DMS153 treated with DMSO at 0.1 percent for 48 hours (cell line): ENCODE measurements at regions not wholly inside any gene's neighbourhood (a gene's known extent, or its start where the extent isn't known, plus 50 kb on each side); places are given as distances from the start of the nearest gene placed in this dataset.
A peak's percentile ranks its signal among the peaks of the same experiment; 100 is the strongest.

Experiments
- DNase-seq: peaks from one replicate; lab custom pipeline; 2025; ENCODE audit not compliant: unreplicated experiment; lab: John Stamatoyannopoulos, UW

DNA sequence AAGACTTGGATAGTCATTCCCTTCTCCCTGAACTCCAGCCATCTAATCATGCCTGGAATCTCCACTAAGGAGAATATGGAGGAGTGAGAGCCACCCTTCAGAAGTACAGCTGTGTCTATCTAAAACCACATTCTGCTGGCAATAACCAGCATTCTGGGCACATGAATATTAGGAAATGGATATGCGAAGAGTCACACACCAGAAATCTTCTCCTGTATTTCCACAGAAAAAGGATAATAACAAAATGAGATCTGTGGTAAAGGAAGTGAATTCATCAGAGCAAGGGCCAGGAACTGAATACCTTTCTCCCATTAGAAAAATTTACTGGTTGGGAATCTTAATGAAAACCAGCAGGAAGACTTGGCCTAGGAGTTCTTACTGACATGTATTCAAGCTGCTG, 218.8 kb downstream of the SCG2 start:
- no peak for DNase-seq

DNA sequence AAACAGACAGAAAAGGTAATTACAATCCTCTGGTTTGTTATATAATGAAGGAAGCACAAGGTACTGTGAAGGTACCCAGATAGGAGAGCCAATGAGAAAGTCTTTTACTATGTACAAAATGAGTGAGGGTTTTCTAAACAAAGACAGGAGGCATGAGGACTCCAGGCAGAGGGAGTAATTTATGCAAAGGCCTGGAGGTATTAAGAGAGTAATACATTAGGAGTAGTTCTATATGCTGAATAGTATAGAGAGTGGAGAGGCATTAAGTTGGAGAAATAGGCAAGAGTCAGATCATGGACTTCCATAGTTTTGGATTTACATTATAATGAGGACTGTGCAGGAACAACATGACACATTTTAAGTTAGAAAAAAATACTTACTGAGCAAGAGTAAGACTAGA, 216.0 kb downstream of the SCG2 start:
- no peak for DNase-seq

DNA sequence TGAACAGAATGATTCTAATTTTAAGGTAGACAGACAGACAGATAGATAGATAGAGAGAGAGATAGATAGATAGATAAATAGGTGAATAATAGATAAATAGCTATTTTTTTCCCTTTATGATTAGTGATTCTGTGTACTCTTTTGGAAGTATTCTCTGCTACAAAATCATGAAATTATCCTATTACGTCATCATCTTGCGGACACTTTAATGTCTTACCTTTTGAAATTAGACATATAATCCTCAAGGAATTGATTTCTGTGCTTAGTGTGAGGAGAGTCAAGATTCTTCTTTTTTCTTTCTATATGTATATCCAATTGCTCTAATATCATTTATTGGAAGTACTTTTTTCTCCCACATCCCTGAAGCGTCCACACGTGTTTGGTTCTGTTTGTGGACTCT, 215.2 kb downstream of the SCG2 start:
- DNase-seq = no peak

DNA sequence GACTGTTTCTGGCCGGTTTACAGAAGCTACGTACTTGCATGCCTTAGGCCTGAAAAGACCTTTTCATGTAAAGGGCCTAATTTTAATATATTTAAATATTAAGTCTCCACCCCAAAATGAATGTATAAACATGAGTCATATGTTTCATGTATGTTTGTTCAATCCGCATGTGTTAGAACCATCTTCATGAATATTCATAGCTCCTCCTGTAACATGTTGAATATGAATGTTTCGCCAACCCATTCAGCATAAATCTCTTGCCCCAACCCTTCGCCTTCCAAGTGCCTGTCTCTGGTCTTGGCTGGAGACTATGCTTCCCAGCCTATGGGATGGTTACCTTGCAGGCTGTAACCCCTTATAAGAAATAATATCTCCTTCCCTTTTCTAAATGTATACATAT, 212.5 kb downstream of the SCG2 start:
- no peak for DNase-seq

DNA sequence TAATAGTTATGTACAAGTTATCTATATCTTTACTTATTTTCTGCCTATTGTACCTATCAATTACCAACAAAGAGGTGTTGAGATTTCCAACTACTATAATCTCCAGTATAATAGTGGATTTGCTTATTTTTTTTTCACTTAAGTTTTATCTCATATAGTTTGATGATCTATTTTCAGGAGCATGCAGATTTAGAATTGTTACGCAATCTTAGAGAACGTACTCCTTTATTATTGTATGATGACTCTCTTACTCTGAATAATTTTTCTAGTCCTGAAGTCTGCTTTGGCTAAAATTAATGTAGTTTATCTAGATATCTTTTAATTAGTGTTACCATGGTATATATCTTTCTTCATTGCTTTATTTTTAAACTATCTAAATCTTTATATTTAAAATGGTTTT, 205.2 kb downstream of the SCG2 start:
- DNase-seq = no peak

DNA sequence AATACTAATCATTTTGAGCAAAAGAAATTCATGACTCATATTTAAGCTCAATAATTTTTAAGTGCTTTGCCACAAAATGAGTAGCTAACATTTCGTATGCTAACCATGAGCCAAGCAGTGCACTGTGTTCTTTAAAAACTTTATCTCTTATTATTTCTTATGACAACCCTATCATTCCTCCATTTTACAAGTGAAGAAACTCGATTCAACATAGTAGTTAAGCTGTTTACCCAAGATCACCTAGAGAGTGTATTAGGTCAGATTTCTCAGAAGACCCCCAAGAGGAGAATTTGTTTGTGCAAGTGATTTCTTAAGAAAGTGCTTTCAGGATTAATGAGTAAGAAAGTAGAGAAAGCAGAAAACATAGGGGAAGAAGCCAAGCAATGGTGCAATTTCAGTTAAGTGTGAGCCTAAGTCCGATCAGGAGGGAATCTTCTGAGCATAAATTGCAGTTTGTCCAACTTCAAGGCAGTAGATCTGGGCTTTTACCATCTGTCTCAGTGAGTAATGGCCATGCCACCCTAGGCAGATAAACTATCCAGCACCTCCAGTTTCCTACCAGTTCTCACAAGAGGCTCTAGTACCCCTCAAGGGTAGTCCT, 202.7 kb downstream of the SCG2 start:
- no peak for DNase-seq

DNA sequence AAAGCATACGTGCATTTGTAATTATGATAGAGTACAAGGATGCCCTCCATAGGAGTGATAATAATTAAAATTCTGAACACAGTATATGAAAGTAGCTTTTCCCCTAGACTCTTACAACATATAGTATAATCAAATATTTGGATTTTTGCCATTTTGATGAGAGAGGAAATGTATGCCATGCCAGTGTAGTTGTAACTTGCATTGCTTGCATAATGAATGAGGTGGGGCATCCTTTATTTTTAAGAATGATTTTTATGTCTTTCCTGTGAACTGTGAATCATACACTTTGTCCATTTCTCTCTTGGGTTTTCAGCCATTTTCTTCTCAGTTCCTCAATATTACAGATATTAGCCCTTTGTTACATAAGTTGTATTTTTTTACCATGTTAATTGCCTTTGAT, 197.5 kb downstream of the SCG2 start:
- DNase-seq = no peak

DNA sequence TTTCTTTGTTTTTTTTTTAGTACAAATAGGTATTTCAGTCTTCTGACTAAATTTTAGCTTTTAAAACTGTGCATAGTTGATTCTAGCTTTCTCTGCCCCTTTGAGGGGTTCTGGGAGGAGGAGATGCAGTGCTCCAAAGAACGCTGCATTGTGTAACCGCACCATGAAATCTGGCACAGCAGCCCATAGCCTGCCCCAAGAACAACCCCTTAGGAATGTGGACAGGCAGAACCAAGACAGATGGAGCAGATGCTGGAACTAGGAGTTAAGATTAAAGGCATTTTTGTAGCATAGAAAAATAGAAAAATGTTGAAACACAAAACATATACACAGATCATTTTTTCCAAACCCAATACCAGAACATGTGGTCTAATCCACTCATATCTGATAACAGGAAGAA, 187.5 kb downstream of the SCG2 start:
- DNase-seq = no peak

DNA sequence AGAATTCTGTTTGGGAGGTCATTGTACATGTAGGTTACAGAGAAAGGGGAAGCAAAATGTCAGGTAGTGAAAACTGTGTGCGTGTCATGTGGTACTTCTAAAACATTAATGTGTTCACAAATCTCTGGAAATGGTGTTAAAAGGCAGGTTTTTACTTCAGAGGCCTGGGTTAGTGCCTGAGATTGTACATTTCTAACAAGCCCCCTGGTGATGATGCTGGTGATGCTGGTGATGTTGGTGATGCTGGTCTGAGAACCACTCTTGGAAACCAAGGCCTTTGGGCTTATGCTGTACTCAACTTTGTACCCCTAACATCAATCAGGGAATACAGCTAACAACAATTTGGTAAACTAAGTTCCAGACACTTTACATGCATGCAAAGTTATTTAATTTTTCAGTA, 187.1 kb downstream of the SCG2 start:
- DNase-seq = no peak

DNA sequence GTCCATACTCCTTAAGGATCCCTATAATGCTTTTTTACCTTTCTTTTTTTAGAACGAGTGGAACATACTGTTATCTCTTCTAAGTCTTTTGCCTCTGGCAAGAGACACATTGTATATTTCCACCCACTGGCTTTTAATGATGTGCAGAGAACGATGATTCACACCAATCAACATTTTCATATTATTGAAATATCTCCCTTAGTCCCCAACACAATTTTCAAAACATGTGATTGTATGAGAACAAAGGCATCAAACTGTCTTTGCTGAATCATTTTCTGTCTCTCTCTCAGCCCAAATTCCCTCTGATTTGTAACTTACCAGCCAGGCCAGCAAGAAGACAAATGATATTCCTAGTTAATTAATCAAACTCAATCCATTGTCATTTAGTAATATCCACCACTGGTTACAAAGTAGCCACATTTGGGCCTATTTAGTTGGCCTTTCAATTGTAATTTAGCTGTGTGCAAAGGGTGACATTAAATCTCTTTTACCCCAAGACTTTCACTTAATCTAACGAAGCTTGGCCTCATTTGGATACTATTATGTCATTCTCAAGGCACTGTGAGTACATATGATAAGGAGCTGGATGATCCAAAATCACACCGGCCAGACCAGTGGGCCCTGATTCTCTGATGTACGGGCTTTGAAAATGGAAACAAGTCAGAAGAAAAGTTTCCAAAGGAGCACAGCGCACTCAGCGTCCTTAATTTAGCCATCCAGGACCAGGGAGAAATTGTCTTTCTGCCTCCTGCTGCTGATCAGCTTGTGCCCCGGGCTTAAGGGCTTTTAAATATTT, 185.1 kb downstream of the SCG2 start:
- DNase-seq = no peak

DNA sequence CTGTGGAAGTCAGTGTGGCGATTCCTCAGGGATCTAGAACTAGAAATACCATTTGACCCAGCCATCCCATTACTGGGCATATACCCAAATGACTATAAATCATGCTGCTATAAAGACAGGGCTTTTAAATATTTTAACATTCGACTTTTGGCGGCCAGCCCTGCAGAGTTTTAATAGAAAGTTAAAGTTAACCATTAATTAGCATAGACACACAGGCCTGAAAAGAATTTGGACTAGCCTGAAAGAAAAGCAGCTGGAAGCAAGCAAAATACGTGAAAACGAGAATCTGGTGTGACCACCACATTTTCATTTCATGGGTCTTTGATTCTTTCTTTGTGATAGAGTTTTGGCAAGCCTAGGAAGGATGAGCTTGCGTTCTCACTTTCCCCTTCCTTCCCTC, 184.0 kb downstream of the SCG2 start:
- no peak for DNase-seq

DNA sequence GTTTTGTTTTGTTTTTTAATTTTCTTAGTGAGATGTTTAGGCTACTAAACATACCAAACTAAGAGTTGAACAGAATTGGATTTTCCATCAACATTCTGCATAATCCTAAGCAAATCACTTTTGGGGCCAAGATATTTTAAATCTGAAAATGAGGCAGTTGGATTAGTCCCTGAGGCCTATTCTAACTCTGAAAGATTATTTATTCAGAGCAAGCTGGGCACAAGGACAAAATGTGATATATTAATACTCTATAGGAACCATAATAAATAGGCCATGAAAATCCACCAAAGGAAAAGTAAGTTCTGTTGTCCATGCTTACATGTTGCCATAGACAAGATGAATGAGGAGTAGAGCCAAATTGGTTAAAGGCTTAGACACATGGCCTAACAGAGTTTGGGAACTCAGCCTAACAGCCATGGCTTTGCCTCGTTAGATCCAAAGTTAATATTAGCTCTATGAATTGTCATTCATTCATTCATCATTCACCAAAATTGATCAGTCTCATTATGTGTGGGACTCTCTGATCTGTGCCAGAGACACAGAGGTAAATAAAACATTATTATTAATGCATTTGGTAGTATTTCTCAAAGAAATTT, 183.5 kb downstream of the SCG2 start:
- no peak for DNase-seq

DNA sequence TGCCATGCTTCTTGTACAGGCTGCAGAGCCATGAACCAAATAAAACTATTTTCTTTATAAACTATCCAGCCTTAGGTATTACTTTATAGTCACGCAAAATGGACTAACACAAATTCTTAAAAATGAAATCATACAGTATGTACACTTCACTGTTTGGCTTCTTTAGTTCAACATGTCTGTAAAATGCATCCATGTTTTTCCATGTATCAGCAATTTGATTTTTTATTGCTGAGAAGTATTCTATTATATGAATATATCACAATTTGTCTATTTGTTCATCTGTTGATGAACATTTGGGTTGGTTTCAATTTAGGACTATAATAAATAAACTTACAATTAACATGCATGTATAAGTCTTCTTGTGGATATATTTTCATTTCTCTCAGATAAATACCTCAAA, 182.1 kb downstream of the SCG2 start:
- no peak for DNase-seq

DNA sequence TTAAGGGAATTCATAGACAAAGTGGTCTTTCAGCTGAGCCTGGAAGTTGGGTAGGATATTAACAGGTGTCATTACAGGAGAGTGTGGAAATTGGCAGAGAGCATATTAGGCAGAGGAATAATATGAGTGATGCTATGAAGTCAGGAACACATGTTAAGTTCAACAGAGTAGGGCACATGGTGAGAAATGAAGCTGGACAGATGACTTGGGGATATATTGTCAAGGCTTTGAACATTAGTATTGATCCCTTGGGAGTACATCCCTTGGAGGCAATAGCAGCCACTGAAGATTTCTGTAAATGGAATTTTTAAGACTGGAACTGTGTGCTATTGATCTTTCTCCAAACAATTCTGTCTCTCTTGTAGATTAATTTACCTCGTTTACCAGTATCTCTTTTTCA, 170.7 kb downstream of the SCG2 start:
- no peak for DNase-seq

DNA sequence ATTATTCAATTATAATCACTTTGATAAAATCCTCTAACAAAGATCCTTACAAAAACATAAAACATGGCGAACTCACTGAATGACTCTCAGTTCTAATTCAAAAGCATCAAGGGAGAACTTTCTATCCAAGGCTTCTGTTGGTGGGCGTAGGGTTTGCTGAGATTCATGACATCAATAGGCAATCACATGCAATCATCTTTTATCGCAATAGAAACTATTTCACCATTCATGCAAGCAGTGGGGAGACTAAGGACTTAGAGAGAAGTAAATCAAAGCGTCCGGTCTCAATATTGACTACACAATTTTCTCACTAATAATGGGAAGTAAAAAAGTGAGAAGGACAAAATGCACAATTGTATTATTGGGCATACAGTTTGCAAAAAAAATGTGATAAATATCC, 168.7 kb downstream of the SCG2 start:
- no peak for DNase-seq

DNA sequence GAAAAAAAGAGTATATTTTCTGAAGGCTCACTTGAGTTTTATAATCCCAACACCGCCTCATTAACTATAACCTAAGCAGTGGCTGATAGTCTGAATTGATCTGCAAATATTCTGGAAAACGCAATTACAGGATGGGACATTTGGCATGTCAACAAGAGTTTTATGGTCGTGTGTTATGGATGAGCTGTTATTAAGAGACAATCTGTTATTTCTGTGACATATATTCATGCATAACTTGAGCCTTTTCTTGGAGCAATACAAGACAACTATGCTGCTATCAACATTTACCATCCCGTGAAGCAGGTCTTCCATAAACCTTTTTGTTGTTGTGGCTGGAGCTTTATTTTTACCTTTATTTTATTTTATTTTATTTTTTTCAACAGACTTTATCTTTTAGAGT, 164.4 kb downstream of the SCG2 start:
- DNase-seq = no peak

DNA sequence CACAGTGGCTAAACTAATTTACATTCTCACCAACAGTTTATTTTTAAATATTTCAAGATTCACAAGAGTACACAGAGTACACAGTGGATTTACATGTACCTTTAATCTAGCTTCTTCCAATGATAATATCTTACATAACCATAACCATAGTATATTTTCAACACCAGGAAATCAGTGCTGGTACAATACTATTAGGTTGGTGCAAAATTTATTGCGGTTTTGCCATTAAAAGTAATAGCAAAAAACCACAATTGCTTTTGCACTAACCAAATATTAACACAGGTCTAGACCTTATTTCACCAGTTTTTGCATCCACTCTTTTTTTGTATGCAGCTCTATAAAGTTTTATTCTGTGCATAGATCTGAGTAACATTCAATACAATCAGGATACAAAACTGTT, 163.0 kb downstream of the SCG2 start:
- DNase-seq = no peak

DNA sequence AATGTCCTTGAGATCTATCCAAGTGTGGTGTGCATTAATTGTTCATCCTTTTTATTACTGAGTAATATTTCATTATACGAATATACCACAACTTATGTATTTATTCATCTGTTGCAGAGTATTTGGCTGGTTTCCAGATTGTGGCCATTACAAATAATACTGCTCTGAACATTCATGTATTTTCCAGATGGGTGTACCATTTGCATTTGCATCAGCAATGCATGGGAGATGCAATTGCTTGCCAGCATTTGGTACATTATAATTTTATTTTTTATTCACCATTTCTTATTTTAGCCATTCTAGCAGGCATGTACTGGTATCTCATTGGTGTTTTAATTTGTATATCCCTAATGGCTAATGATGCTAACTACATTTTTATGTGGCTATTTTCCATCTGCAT, 162.4 kb downstream of the SCG2 start:
- DNase-seq = no peak

DNA sequence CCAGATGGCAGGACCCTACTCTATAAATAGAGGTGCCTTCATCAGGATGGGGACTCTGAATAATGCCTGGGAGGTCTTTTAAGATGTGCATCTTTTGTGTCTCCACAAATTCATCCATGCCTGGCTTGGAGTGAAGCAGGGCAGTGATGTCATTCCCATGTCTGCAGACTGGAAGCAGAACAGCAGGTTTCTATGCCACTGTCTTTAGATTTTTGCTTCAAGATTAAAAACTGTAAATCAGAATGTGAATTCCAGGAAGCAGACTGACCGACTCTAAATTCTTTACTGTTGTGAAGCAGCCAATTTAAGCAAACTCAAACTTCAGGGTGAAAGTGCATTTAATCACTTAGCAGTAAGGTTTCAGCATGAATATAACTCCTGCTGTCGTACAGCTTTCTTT, 159.3 kb downstream of the SCG2 start:
- no peak for DNase-seq

DNA sequence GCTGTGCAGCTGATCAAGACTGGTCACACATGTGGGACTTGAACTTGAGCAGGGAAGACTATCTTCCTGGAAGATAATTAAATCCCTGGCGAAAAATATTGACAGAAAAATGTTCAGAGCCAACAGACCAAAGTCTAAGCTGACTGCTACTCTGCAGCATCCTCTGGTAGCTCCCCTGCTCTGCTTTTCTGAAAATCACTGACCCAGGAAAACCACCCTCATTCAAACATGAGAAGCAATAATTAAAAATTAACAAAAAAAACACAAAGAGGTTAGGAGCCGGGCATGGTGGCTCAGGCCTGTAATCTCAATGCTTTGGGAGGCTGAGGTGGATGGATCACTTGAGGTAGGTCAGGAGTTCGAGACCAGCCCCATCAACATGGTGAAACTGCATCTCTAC, 151.9 kb downstream of the SCG2 start:
- DNase-seq = no peak

DNA sequence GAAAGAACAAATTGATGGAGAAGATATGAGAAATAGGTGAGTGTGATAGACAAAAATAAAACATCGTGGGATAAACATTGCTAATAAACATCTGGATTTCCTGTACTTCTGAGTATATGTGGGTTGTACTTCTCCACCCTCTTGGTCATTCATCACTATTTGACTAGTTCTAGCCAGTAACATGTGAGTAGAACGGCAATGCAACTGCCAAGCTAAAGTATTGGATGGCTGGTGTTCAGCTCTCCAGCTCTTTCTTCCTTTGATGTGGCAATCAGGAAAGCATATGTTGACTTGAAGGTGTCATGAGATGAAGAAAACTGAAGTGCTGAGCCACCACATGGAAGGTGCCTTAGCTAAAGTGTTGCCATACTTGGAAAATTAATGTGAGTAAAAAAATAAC, 144.9 kb downstream of the SCG2 start:
- DNase-seq = no peak

DNA sequence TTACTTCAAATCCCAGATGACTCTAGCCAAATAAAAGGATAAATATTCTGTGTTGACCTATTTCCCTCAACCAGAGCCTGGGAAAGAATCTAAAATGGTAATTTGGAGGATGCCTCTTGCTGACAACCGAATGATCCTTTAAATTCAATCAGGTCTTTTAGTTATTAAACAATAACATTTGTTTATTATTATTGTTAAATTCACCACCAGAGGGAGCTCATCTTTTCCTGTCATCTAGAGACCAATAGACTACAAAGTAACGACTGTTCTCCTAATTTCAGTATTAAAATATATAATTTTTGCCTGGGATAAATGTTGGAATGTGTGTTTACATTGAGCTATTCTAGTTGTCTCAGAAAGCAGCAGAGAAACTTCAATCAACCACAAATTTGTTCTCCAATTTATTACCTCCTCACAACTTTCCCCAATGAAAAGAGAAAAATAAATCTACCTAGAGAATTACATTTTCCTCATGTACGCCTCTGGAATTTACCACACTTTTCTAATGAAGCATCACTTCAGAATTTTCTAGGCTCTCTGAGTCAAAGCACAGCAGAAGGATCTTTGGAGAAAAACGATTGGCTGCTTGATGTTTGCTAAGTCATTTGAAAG, 142.7 kb downstream of the SCG2 start:
- peak; percentile 55 for DNase-seq
